ENCODE measurements at regions not wholly inside any gene's neighbourhood (a gene's known extent, or its start where the extent isn't known, plus 50 kb on each side); places are given as distances from the start of the nearest gene placed in this dataset.

DNA sequence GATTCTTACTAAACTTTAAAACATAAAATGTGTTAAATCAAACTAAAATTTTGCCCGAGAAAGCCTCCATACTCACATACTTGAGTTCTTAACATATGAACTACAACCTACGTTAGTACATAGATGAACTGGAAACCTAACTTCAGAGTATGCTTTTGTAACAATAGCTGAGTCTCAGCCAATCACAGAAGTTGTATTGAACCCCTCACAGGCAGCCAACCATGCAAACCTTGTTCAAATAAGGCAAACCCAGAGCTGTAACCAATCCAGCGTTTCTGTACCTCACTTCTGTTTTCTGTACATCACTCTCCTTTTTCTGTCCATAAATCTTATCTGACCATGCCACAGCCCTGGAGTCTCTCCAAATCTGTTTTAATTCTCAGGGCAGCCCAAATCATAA, 157.3 kb upstream of the COL1A2 start (continued):
- TF ChIP-seq, protein P1, sequence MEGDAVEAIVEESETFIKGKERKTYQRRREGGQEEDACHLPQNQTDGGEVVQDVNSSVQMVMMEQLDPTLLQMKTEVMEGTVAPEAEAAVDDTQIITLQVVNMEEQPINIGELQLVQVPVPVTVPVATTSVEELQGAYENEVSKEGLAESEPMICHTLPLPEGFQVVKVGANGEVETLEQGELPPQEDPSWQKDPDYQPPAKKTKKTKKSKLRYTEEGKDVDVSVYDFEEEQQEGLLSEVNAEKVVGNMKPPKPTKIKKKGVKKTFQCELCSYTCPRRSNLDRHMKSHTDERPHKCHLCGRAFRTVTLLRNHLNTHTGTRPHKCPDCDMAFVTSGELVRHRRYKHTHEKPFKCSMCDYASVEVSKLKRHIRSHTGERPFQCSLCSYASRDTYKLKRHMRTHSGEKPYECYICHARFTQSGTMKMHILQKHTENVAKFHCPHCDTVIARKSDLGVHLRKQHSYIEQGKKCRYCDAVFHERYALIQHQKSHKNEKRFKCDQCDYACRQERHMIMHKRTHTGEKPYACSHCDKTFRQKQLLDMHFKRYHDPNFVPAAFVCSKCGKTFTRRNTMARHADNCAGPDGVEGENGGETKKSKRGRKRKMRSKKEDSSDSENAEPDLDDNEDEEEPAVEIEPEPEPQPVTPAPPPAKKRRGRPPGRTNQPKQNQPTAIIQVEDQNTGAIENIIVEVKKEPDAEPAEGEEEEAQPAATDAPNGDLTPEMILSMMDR (IDR thresholded peaks at IDR 0.05; ENCODE audit: control extremely low read depth in 1 of 3, insufficient read depth in 1 of 3, low read depth in 1 of 3, low read length in 3 of 3): no peak
- TF ChIP-seq RXRA (IDR thresholded peaks at IDR 0.05; ENCODE audit: insufficient read depth, low read depth, low read length) (no peak), CHD2 (IDR thresholded peaks at IDR 0.05; ENCODE audit: low read length) (no peak), CEBPB (IDR thresholded peaks at IDR 0.05; ENCODE audit: low read depth, low read length) (no peak), E2F6 (IDR thresholded peaks at IDR 0.05) (no peak)

Measured in H1 (cell line).